ENCODE measurements at regions not wholly inside any gene's neighbourhood (a gene's known extent, or its start where the extent isn't known, plus 50 kb on each side); places are given as distances from the start of the nearest gene placed in this dataset.

DNA sequence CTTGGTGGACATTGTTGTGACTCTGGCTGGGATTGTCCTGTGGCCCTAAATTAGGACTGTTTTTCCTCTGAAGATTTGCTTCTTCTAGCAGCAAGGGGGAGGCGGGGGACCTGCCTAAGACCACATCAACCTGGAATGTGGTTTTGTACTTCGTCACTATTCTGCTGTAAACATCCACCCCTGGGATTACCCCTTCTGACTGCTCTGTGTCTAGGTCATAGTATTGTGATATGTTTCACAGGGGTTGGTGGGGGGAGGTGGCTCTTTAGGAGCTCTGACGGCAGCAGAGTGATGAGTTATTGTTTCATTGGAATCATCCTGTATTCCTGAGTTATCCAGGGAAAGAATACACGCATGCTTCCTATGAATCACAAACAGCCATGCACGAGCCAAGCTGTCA, 226.4 kb upstream of the MYT1L start:
- H3K9me3 ChIP-seq = peaks cover 0 to 26% (median 16%) of the 10 kb centered on the region in 8 donors
- 57 to 71% (median 64%) methylated on average over 5 of the region's 5 CpGs for WGBS, 5 donors
- TF ChIP-seq, protein P1, sequence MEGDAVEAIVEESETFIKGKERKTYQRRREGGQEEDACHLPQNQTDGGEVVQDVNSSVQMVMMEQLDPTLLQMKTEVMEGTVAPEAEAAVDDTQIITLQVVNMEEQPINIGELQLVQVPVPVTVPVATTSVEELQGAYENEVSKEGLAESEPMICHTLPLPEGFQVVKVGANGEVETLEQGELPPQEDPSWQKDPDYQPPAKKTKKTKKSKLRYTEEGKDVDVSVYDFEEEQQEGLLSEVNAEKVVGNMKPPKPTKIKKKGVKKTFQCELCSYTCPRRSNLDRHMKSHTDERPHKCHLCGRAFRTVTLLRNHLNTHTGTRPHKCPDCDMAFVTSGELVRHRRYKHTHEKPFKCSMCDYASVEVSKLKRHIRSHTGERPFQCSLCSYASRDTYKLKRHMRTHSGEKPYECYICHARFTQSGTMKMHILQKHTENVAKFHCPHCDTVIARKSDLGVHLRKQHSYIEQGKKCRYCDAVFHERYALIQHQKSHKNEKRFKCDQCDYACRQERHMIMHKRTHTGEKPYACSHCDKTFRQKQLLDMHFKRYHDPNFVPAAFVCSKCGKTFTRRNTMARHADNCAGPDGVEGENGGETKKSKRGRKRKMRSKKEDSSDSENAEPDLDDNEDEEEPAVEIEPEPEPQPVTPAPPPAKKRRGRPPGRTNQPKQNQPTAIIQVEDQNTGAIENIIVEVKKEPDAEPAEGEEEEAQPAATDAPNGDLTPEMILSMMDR (IDR thresholded peaks at IDR 0.05 in 8 of 11, conservative IDR thresholded peaks at IDR 0.05 in 3 of 11) = no peak
- TF ChIP-seq POLR2AphosphoS5 (IDR thresholded peaks at IDR 0.05) (no peak), POLR2A (IDR thresholded peaks at IDR 0.05) (no peak)
- intact Hi-C loops (cut with DNase I; ENCODE audit: low total_unique reads) = no loop called here
- H3K27me3 ChIP-seq (replicated peaks in 1 of 7) = peaks cover 0 to 5% (median 0%) of the 10 kb centered on the region in 7 donors
- no peaks in the 10 kb centered on the region for H3K36me3 ChIP-seq
- H3K27ac ChIP-seq = no peak overlapping the region
- H3K4me1 ChIP-seq = no peaks in the 10 kb centered on the region
- no peak for DNase-seq
- no peak overlapping the region for H3K4me3 ChIP-seq

DNA sequence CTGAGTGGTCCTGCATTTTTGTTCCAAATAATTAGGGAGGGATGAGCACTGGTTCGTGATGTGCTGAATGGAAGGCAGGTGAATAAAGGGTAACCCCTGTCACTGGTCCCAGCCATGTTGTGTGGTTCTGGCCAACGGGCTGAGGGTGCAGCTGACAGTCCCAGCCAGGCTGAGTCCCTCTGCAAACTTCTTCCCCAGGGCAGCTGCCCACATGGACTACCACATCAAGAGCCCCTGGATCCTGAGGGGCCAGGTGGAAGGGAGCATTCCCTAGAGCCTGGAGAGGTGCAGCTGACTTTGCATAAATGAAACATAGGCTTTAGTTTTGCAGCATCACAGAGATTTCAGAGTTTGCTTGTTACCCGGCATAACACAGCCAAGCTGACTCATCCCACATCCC, 219.8 kb upstream of the MYT1L start:
- Histone ChIP-seq H3K4me1 (no peaks in the 10 kb centered on the region), H3K27me3 (replicated peaks in 1 of 7) (no peaks in the 10 kb centered on the region), H3K4me3 (no peak overlapping the region), H3K9me3 (peaks cover 0 to 46% (median 33%) of the 10 kb centered on the region in 8 donors), H3K36me3 (no peaks in the 10 kb centered on the region), H3K27ac (no peak overlapping the region)
- no peak for TF ChIP-seq POLR2AphosphoS5 (IDR thresholded peaks at IDR 0.05)
- TF ChIP-seq POLR2A (IDR thresholded peaks at IDR 0.05) = no peak
- DNase-seq = no peak
- intact Hi-C loops (cut with DNase I; ENCODE audit: low total_unique reads) = no loop called here
- WGBS, 5 donors = 71 to 84% (median 74%) methylated on average over 3 of the region's 3 CpGs

DNA sequence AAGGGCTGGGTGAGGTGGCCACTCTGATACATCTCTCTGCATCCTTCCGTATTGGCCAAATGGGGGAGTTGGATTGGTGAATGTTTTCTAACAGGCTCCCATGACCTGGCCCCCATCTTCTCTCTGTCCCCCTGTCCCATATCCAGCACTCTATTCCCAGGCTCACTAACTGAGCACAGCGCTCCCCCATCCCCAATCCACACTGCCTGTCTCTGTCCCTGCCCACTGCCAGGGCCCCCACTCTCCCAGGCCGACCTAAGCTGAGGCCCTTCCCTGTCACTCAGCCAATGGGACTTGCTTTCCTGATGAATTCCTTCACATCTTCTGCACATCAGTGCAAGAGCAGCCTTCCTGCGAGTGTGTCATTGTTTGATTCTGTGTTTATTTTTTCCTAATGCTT, 216.8 kb upstream of the MYT1L start:
- Histone ChIP-seq H3K36me3 (no peaks in the 10 kb centered on the region), H3K27me3 (replicated peaks in 1 of 7) (no peaks in the 10 kb centered on the region), H3K4me1 (no peaks in the 10 kb centered on the region), H3K9me3 (peaks cover 0 to 25% (median 21%) of the 10 kb centered on the region in 8 donors), H3K4me3 (no peak overlapping the region), H3K27ac (no peak overlapping the region)
- no peak for DNase-seq
- intact Hi-C loops (cut with DNase I; ENCODE audit: low total_unique reads) = no loop called here
- no peak for TF ChIP-seq POLR2AphosphoS5 (IDR thresholded peaks at IDR 0.05)
- 68 to 81% (median 79%) methylated on average over 4 of the region's 4 CpGs for WGBS, 5 donors

- H3K36me3 ChIP-seq = no peaks in the 10 kb centered on the region
- H3K4me3 ChIP-seq = no peak overlapping the region
- H3K9me3 ChIP-seq = peaks cover 0 to 20% (median 16%) of the 10 kb centered on the region in 8 donors
- DNase-seq = no peak
- 73 to 88% (median 84%) methylated on average over 2 to 3 of the region's 3 CpGs for whole genome bisulfite sequencing, 5 donors
- TF ChIP-seq, protein P1 (IDR thresholded peaks at IDR 0.05 in 8 of 11, conservative IDR thresholded peaks at IDR 0.05 in 3 of 11) = no peak
- TF ChIP-seq POLR2A (IDR thresholded peaks at IDR 0.05) (no peak), POLR2AphosphoS5 (IDR thresholded peaks at IDR 0.05) (no peak)
- no peaks in the 10 kb centered on the region for H3K4me1 ChIP-seq
- intact Hi-C loops (cut with DNase I; ENCODE audit: low total_unique reads) = no loop called here
- H3K27ac ChIP-seq = no peak overlapping the region
- H3K27me3 ChIP-seq (replicated peaks in 1 of 7) = no peaks in the 10 kb centered on the region
These were observed 216.4 kb upstream of the MYT1L start for GRCh38 chr2:2547451-2547850.

GRCh38 chr2:2546046-2546445, 215.0 kb upstream of the MYT1L start:
- intact Hi-C loops (cut with DNase I; ENCODE audit: low total_unique reads) = no loop called here
- TF ChIP-seq POLR2AphosphoS5 (IDR thresholded peaks at IDR 0.05) (no peak), POLR2A (IDR thresholded peaks at IDR 0.05) (no peak)
- TF ChIP-seq, protein P1 (IDR thresholded peaks at IDR 0.05 in 8 of 11, conservative IDR thresholded peaks at IDR 0.05 in 3 of 11) = no peak
- peaks cover 0 to 7% (median 5%) of the 10 kb centered on the region in 8 donors for H3K9me3 ChIP-seq
- no peaks in the 10 kb centered on the region for H3K27me3 ChIP-seq (replicated peaks in 1 of 7)
- no peaks in the 10 kb centered on the region for H3K36me3 ChIP-seq
- no peak for DNase-seq
- H3K4me3 ChIP-seq = no peak overlapping the region
- H3K4me1 ChIP-seq = no peaks in the 10 kb centered on the region
- H3K27ac ChIP-seq = no peak overlapping the region
- WGBS, 5 donors = 81 to 95% (median 92%) methylated on average over 9 of the region's 9 CpGs

Measured in spleen (tissue), 11 donors.